CD14-positive monocyte (primary cell): ENCODE measurements at regions not wholly inside any gene's neighbourhood (a gene's known extent, or its start where the extent isn't known, plus 50 kb on each side); places are given as distances from the start of the nearest gene placed in this dataset.

Experiments used
- DNase-seq, 3 donors: peaks; one replicate each; pipeline ENCODE4 v3.0.0-alpha.2; 2011 to 2022
- H2AFZ ChIP-seq: 2 replicates; pipeline ENCODE4 v1.6.0; 2012; ENCODE audit warnings: mild to moderate bottlenecking, low read depth, low read length, inconsistent platforms; ENCODE audit not compliant: insufficient read depth, poor library complexity, severe bottlenecking
- H3K27ac ChIP-seq, 2 donors: 1 replicate in 1 of 2; 2 replicates in 1 of 2; pipeline ENCODE4 v1.5.1; 2012 to 2013; ENCODE audit warnings: low read length in 2 of 2, control low read depth in 1 of 2, inconsistent platforms in 1 of 2, low read depth in 1 of 2, mild to moderate bottlenecking in 1 of 2
- H3K27me3 ChIP-seq, 2 donors: one replicate each; pipeline versions ENCODE4 v1.6.0 to v1.6.1; 2011 to 2013; ENCODE audit warnings: low read length in 2 of 2; ENCODE audit not compliant: control insufficient read depth in 2 of 2, insufficient read depth in 2 of 2
- H3K36me3 ChIP-seq, 2 donors: replicated peaks in 1 of 2; 1 replicate in 1 of 2; 2 replicates in 1 of 2; pipeline versions ENCODE4 v1.5.1 to v1.6.1; 2012 to 2013; ENCODE audit warnings: low read length in 2 of 2, control low read depth in 1 of 2, inconsistent platforms in 1 of 2, mild to moderate bottlenecking in 1 of 2; ENCODE audit not compliant: insufficient read depth in 2 of 2, control insufficient read depth in 1 of 2
- H3K4me1 ChIP-seq, 2 donors: 1 replicate in 1 of 2; 2 replicates in 1 of 2; pipeline versions ENCODE4 v1.5.1 to v1.6.1; 2012 to 2013; ENCODE audit warnings: low read length in 2 of 2, control low read depth in 1 of 2, inconsistent platforms in 1 of 2, mild to moderate bottlenecking in 1 of 2, moderate library complexity in 1 of 2; ENCODE audit not compliant: insufficient read depth in 2 of 2, control insufficient read depth in 1 of 2
- H3K4me2 ChIP-seq: replicated peaks from 2 replicates; pipeline ENCODE3; 2012; ENCODE audit warnings: low read length, moderate library complexity, mild to moderate bottlenecking; ENCODE audit not compliant: poor library complexity, severe bottlenecking; ENCODE audit errors: extremely low read depth
- H3K4me3 ChIP-seq, 3 experiments: fragments of 200-600 bp in 1 of 3; sonication (generic) in 1 of 3; replicated peaks in 1 of 3; 1 replicate in 2 of 3; 2 replicates in 1 of 3; pipeline ENCODE4 v1.5.1; 2011 to 2013; ENCODE audit warnings: low read length in 3 of 3, mild to moderate bottlenecking in 3 of 3, control low read depth in 2 of 3, low read depth in 2 of 3, inconsistent platforms in 1 of 3, moderate library complexity in 1 of 3
- H3K79me2 ChIP-seq: 2 replicates; pipeline ENCODE4 v1.6.0; 2012; ENCODE audit warnings: mild to moderate bottlenecking, control low read depth, inconsistent platforms, low read length, moderate library complexity; ENCODE audit not compliant: insufficient read depth
- H3K9ac ChIP-seq: 2 replicates; pipeline ENCODE4 v1.6.0; 2017; ENCODE audit warnings: low read length, mild to moderate bottlenecking; ENCODE audit not compliant: insufficient read depth, poor library complexity, severe bottlenecking
- H3K9me3 ChIP-seq, 2 donors: replicated peaks in 1 of 2; 1 replicate in 1 of 2; 2 replicates in 1 of 2; pipeline versions ENCODE4 v1.5.1 to v1.6.1; 2012 to 2013; ENCODE audit warnings: low read length in 2 of 2, control low read depth in 1 of 2; ENCODE audit not compliant: control insufficient read depth in 1 of 2, insufficient read depth in 1 of 2
- H4K20me1 ChIP-seq: 2 replicates; pipeline ENCODE4 v1.6.0; 2012; ENCODE audit warnings: mild to moderate bottlenecking, low read length, control low read depth, moderate library complexity; ENCODE audit not compliant: insufficient read depth
- H3K27ac Mint-ChIP-seq, 7 donors: one replicate each; pipeline ENCODE4 v1.8.0; 2020; ENCODE audit warnings: mild to moderate bottlenecking in 7 of 7, mixed read lengths in 7 of 7, moderate library complexity in 6 of 7, inconsistent platforms in 2 of 7
- H3K27me3 Mint-ChIP-seq, 3 donors: one replicate each; pipeline ENCODE4 v1.8.0; 2021 to 2022; ENCODE audit warnings: low read depth in 3 of 3, mild to moderate bottlenecking in 3 of 3, mixed read lengths in 3 of 3, moderate library complexity in 3 of 3, inconsistent platforms in 1 of 3
- H3K36me3 Mint-ChIP-seq, 2 donors: one replicate each; pipeline ENCODE4 v1.8.0; 2020; ENCODE audit warnings: mixed read lengths in 2 of 2, inconsistent platforms in 1 of 2, mild to moderate bottlenecking in 1 of 2
- H3K4me1 Mint-ChIP-seq: one replicate; pipeline ENCODE4 v1.8.0; 2020; ENCODE audit warnings: mild to moderate bottlenecking, mixed read lengths
- H3K4me3 Mint-ChIP-seq, 2 donors: one replicate each; pipeline ENCODE4 v1.8.0; 2020; ENCODE audit warnings: mild to moderate bottlenecking in 2 of 2, mixed read lengths in 2 of 2, moderate library complexity in 1 of 2
- H3K9me3 Mint-ChIP-seq, 7 donors: one replicate each; pipeline ENCODE4 v1.8.0; 2020 to 2022; ENCODE audit warnings: mixed read lengths in 7 of 7, mild to moderate bottlenecking in 6 of 7, moderate library complexity in 6 of 7, inconsistent platforms in 2 of 7
- CTCF ChIP-seq: fragments of 200-600 bp; IDR thresholded peaks from one replicate; pipeline ENCODE4 v1.8.0; 2022; ENCODE audit warnings: antibody characterized with exemption, mild to moderate bottlenecking
- WGBS: methylation state at CpG from one replicate; pipeline ENCODE4 v1.1.5; 2013; ENCODE audit warnings: missing lambda C conversion rate; ENCODE audit not compliant: insufficient coverage; 5-methylcytosine and 5-hydroxymethylcytosine counted together
- intact Hi-C, 2 donors: fragments of 100-400 bp; cut with micrococcal nuclease; formaldehyde crosslinking; loops; one replicate each; pipeline versions ENCODE4 v1.15.0 to v1.15.1; 2023

- no peaks in the 10 kb centered on the region for H3K4me1 ChIP-seq
- no peak overlapping the region for H3K4me3 ChIP-seq
- Mint-ChIP-seq H3K4me1 (no peaks in the 10 kb centered on the region), H3K27me3 (peaks cover 0 to 3% (median 0%) of the 10 kb centered on the region in 3 donors), H3K36me3 (no peaks in the 10 kb centered on the region), H3K4me3 (no peak overlapping the region), H3K9me3 (peaks cover 2 to 31% (median 9%) of the 10 kb centered on the region in 7 donors), H3K27ac (peak overlapping the region in 1 of 7 donors; percentile 32)
- H3K27me3 ChIP-seq: no peaks in the 10 kb centered on the region
- H2AFZ ChIP-seq: no peak overlapping the region
- no peak for DNase-seq
- no peak for TF ChIP-seq CTCF
- no CpG with 5 or more reads among the region's 4 CpGs for WGBS
- peaks cover 13 to 17% of the 10 kb centered on the region in 2 donors for H3K9me3 ChIP-seq
- H3K27ac ChIP-seq: no peak overlapping the region
- no peaks in the 10 kb centered on the region for H3K36me3 ChIP-seq
- no peak overlapping the region for H3K4me2 ChIP-seq
- intact Hi-C loops: no loop called here
- no peak overlapping the region for H3K9ac ChIP-seq
- H4K20me1 ChIP-seq: no peaks in the 10 kb centered on the region
- H3K79me2 ChIP-seq: no peaks in the 10 kb centered on the region
These were observed 61.4 kb downstream of the ZXDA start for GRCh38 chrX:57848857-57849256.

- H3K36me3 ChIP-seq: no peaks in the 10 kb centered on the region
- no peak overlapping the region for H3K9ac ChIP-seq
- WGBS: no CpG with 5 or more reads among the region's 4 CpGs
- no peak overlapping the region for H2AFZ ChIP-seq
- no peak overlapping the region for H3K4me3 Mint-ChIP-seq
- peaks cover 3% of the 10 kb centered on the region for H3K4me1 Mint-ChIP-seq
- H3K9me3 ChIP-seq: no peaks in the 10 kb centered on the region
- no peak overlapping the region for H3K4me3 ChIP-seq
- H3K4me2 ChIP-seq: no peak overlapping the region
- no peak overlapping the region for H3K27ac Mint-ChIP-seq
- H4K20me1 ChIP-seq: no peaks in the 10 kb centered on the region
- intact Hi-C loops: loop anchor here in 1 of 2 donors (10.0 kb wide), 1 partner anchor 102 kb away; no protein-coding TSS in a partner anchor
- H3K27ac ChIP-seq: no peak overlapping the region
- no peaks in the 10 kb centered on the region for H3K36me3 Mint-ChIP-seq
- no peak for DNase-seq
- TF ChIP-seq CTCF: no peak
- H3K4me1 ChIP-seq: no peaks in the 10 kb centered on the region
- peaks cover 0 to under 1% (median 0%) of the 10 kb centered on the region in 7 donors for H3K9me3 Mint-ChIP-seq
- H3K27me3 ChIP-seq: no peaks in the 10 kb centered on the region
- no peaks in the 10 kb centered on the region for H3K79me2 ChIP-seq
- peaks cover 1 to 4% (median 3%) of the 10 kb centered on the region in 3 donors for H3K27me3 Mint-ChIP-seq
These were observed 87.4 kb downstream of the ZXDA start for GRCh38 chrX:57822818-57823217.
